A673 (cell line): ENCODE measurements at regions not wholly inside any gene's neighbourhood (a gene's known extent, or its start where the extent isn't known, plus 50 kb on each side); places are given as distances from the start of the nearest gene placed in this dataset.

Source experiments
- EZH2 ChIP-seq: fragments of 200-600 bp; sonication (generic); IDR thresholded peaks from 2 replicates; pipeline ENCODE4 v1.6.1; 2017; ENCODE audit warnings: borderline replicate concordance, low read depth, mild to moderate bottlenecking, mixed read lengths, antibody characterized with exemption, low read length; ENCODE audit not compliant: poor library complexity, severe bottlenecking
- TF ChIP-seq, protein P1 (sequence below): fragments of 300-800, 200-600 bp; sonication (generic); conservative IDR thresholded peaks from 2 replicates; pipeline ENCODE4 v1.5.1; 2017; ENCODE audit warnings: low read depth, mild to moderate bottlenecking, antibody characterized with exemption, low read length, moderate library complexity, mixed read lengths

DNA sequence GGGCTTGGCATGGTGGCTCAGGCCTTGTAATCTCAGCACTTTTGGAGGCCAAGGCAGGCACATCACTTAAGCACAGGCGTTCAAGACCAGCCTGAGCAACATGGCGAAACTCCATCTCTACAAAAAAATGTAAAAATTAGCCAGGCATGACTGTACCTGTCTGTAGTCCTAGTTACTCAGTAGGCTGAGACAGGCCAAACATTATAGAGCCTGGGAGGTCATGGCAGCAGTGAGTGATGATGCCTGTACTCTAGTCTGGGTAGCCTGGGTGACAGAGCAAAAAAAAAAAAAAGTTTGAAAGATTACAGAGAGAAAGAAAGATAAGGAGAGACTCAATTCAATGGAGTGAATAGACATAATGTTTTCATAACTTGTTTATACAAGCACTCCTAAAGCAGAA is 556.5 kb upstream of the BRINP3 start:
- TF ChIP-seq, protein P1, sequence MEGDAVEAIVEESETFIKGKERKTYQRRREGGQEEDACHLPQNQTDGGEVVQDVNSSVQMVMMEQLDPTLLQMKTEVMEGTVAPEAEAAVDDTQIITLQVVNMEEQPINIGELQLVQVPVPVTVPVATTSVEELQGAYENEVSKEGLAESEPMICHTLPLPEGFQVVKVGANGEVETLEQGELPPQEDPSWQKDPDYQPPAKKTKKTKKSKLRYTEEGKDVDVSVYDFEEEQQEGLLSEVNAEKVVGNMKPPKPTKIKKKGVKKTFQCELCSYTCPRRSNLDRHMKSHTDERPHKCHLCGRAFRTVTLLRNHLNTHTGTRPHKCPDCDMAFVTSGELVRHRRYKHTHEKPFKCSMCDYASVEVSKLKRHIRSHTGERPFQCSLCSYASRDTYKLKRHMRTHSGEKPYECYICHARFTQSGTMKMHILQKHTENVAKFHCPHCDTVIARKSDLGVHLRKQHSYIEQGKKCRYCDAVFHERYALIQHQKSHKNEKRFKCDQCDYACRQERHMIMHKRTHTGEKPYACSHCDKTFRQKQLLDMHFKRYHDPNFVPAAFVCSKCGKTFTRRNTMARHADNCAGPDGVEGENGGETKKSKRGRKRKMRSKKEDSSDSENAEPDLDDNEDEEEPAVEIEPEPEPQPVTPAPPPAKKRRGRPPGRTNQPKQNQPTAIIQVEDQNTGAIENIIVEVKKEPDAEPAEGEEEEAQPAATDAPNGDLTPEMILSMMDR = no peak
- TF ChIP-seq EZH2 = no peak
